ENCODE measurements at regions not wholly inside any gene's neighbourhood (a gene's known extent, or its start where the extent isn't known, plus 50 kb on each side); places are given as distances from the start of the nearest gene placed in this dataset.

DNA sequence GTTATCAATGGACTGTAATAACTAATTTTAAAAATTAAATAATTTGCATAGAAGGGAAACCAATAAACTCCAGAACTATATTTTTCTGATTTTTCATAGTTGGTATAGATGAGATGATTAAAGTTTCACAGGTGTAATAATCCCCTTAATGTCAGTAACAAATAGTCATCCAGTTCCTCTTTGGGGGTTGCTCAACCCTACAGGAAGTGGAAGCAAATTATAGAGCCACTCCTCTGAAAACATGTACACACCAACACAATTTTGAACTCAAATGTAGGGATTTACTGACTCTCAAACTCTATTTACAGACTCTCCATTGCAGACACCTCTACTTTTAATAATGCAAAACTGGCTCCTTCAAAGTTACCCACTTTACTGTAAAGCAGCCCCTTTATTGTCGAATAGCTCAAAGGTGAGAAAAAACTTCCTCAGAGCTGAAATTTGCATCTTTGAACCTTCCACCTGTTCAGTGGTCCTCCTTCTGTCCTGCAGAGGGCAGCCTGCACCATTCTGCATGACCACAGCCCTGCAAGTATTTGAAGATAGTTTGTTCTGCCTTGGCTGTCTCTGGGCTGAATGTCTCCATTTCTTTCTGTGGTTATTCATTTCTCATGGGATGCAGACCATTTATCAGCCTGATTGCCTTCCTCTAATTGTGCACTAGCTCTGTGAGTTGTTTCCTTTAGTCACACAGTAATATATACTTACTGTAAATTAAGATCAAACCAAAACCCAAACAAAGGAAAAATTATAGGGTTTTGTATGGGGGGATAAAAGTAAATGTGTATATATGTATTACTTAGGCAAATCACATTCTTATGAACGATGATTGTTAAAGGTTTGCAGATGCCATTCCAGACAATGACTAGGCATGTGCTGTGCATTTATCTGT, 383.2 kb upstream of the SGCD start:
- no peak for TF ChIP-seq POLR2A (IDR thresholded peaks at IDR 0.05; ENCODE audit: low read depth, low read length)
- TF ChIP-seq POLR2AphosphoS5 (IDR thresholded peaks at IDR 0.05; ENCODE audit: low read depth, low read length): no peak

Data from GM12892 (cell line).